H9 (cell line): ENCODE measurements at regions not wholly inside any gene's neighbourhood (a gene's known extent, or its start where the extent isn't known, plus 50 kb on each side); places are given as distances from the start of the nearest gene placed in this dataset.
A peak's percentile ranks its signal among the peaks of the same experiment; 100 is the strongest.

Experiments used
- DNase-seq: peaks from one replicate; pipeline ENCODE4 v3.0.0-alpha.2; 2017
- H2AFZ ChIP-seq: one replicate; pipeline ENCODE4 v1.6.1; 2013; ENCODE audit warnings: mild to moderate bottlenecking, low read length, control low read depth, moderate library complexity
- H2AK5ac ChIP-seq: 2 replicates; pipeline ENCODE4 v1.6.1; 2013; ENCODE audit warnings: low read length, control low read depth, mixed read lengths; ENCODE audit not compliant: insufficient read length
- H2BK120ac ChIP-seq: one replicate; pipeline ENCODE4 v1.6.1; 2013; ENCODE audit warnings: low read depth, mild to moderate bottlenecking, low read length, control low read depth, inconsistent platforms; ENCODE audit not compliant: poor library complexity, severe bottlenecking
- H2BK12ac ChIP-seq: 2 replicates; pipeline ENCODE4 v1.6.1; 2013; ENCODE audit warnings: low read length, control low read depth, mixed read lengths, low read depth; ENCODE audit not compliant: insufficient read length
- H2BK15ac ChIP-seq: 2 replicates; pipeline ENCODE4 v1.6.1; 2013; ENCODE audit warnings: low read depth, low read length, control low read depth
- H2BK20ac ChIP-seq: one replicate; pipeline ENCODE4 v1.6.1; 2013; ENCODE audit warnings: low read depth, mild to moderate bottlenecking, low read length, control low read depth, inconsistent platforms; ENCODE audit not compliant: poor library complexity, severe bottlenecking
- H2BK5ac ChIP-seq: 2 replicates; pipeline ENCODE4 v1.6.1; 2013; ENCODE audit warnings: low read length, control low read depth, mixed read lengths; ENCODE audit not compliant: insufficient read length
- H3K14ac ChIP-seq: 2 replicates; pipeline ENCODE4 v1.6.1; 2013; ENCODE audit warnings: low read length, control low read depth; ENCODE audit not compliant: insufficient read depth
- H3K18ac ChIP-seq: 2 replicates; pipeline ENCODE4 v1.6.1; 2013; ENCODE audit warnings: low read depth, mild to moderate bottlenecking, mixed read lengths, low read length, control low read depth; ENCODE audit not compliant: insufficient read length
- H3K23ac ChIP-seq: 2 replicates; pipeline ENCODE4 v1.6.1; 2013; ENCODE audit warnings: low read length, control low read depth, mixed read lengths, low read depth; ENCODE audit not compliant: insufficient read length
- H3K23me2 ChIP-seq: 2 replicates; pipeline ENCODE4 v1.6.1; 2013; ENCODE audit warnings: low read depth, mild to moderate bottlenecking, mixed read lengths, low read length, control low read depth; ENCODE audit not compliant: insufficient read length, poor library complexity, severe bottlenecking
- H3K27ac ChIP-seq: 2 replicates; pipeline ENCODE4 v1.5.1; 2013; ENCODE audit warnings: low read length, control low read depth, mixed read lengths, low read depth; ENCODE audit not compliant: insufficient read length
- H3K27me3 ChIP-seq: 2 replicates; pipeline ENCODE4 v1.6.1; 2013; ENCODE audit warnings: low read length, control low read depth, inconsistent platforms; ENCODE audit not compliant: insufficient read depth
- H3K4ac ChIP-seq: 2 replicates; pipeline ENCODE4 v1.6.1; 2013; ENCODE audit warnings: low read depth, mild to moderate bottlenecking, control low read depth, inconsistent platforms, low read length, moderate library complexity
- H3K4me1 ChIP-seq: 2 replicates; pipeline ENCODE4 v1.6.1; 2013; ENCODE audit warnings: low read length, control low read depth, inconsistent platforms; ENCODE audit not compliant: insufficient read depth
- H3K4me2 ChIP-seq: 2 replicates; pipeline ENCODE4 v1.6.1; 2013; ENCODE audit warnings: low read length, control low read depth, mixed read lengths; ENCODE audit not compliant: insufficient read length, insufficient read depth
- H3K56ac ChIP-seq: 2 replicates; pipeline ENCODE4 v1.6.1; 2013; ENCODE audit warnings: low read depth, mild to moderate bottlenecking, mixed read lengths, low read length, control low read depth; ENCODE audit not compliant: insufficient read length
- H3K79me1 ChIP-seq: 2 replicates; pipeline ENCODE4 v1.6.1; 2013; ENCODE audit warnings: low read depth, mild to moderate bottlenecking, moderate library complexity, low read length, control low read depth, inconsistent platforms; ENCODE audit not compliant: insufficient read depth, poor library complexity, severe bottlenecking
- H3K79me2 ChIP-seq: 2 replicates; pipeline ENCODE4 v1.6.1; 2013; ENCODE audit warnings: low read length, control low read depth, inconsistent platforms; ENCODE audit not compliant: insufficient read depth
- H3K9ac ChIP-seq: 2 replicates; pipeline ENCODE4 v1.6.1; 2013; ENCODE audit warnings: low read length, control low read depth, mixed read lengths; ENCODE audit not compliant: insufficient read length; ENCODE audit errors: extremely low read depth
- H3K9me3 ChIP-seq: one replicate; pipeline ENCODE4 v1.6.1; 2013; ENCODE audit warnings: low read depth, low read length, inconsistent platforms; ENCODE audit not compliant: control insufficient read depth
- H3T11ph ChIP-seq: one replicate; pipeline ENCODE4 v1.6.1; 2013; ENCODE audit warnings: mild to moderate bottlenecking, low read length, control low read depth, inconsistent platforms
- H4K20me1 ChIP-seq: one replicate; pipeline ENCODE4 v1.6.1; 2013; ENCODE audit not compliant: control insufficient read depth, insufficient read length, insufficient read depth
- H4K5ac ChIP-seq: 2 replicates; pipeline ENCODE4 v1.6.1; 2013; ENCODE audit warnings: low read depth, mild to moderate bottlenecking, mixed read lengths, low read length, control low read depth; ENCODE audit not compliant: insufficient read length
- H4K8ac ChIP-seq: replicated peaks from 2 replicates; pipeline ENCODE4 v1.6.1; 2013; ENCODE audit warnings: low read length, control low read depth, mixed read lengths, low read depth; ENCODE audit not compliant: insufficient read length
- H4K91ac ChIP-seq: 2 replicates; pipeline ENCODE4 v1.6.1; 2013; ENCODE audit warnings: low read depth, mild to moderate bottlenecking, moderate library complexity, mixed read lengths, low read length, control low read depth; ENCODE audit not compliant: insufficient read length
- H3K27ac Mint-ChIP-seq, 3 experiments: 2 replicates in 2 of 3; 3 replicates in 1 of 3; pipeline ENCODE4 v1.8.0; 2020 to 2021; ENCODE audit warnings: mixed read lengths in 3 of 3, mild to moderate bottlenecking in 1 of 3, moderate library complexity in 1 of 3
- H3K27me3 Mint-ChIP-seq: 2 replicates; pipeline ENCODE4 v1.8.0; 2021; ENCODE audit warnings: low read depth, mild to moderate bottlenecking, moderate library complexity, mixed read lengths
- H3K36me3 Mint-ChIP-seq, 3 experiments: 2 replicates in 2 of 3; 3 replicates in 1 of 3; pipeline ENCODE4 v1.8.0; 2020 to 2021; ENCODE audit warnings: low read depth in 3 of 3, mixed read lengths in 3 of 3; ENCODE audit not compliant: insufficient read depth in 1 of 3
- H3K4me1 Mint-ChIP-seq, 2 experiments: 2 replicates each; pipeline ENCODE4 v1.8.0; 2020; ENCODE audit warnings: mixed read lengths in 2 of 2
- H3K4me3 Mint-ChIP-seq, 2 experiments: 2 replicates in 1 of 2; 3 replicates in 1 of 2; pipeline ENCODE4 v1.8.0; 2020 to 2021; ENCODE audit warnings: mild to moderate bottlenecking in 2 of 2, mixed read lengths in 2 of 2, moderate library complexity in 1 of 2
- H3K9me3 Mint-ChIP-seq, 2 experiments: 2 replicates in 1 of 2; 3 replicates in 1 of 2; pipeline ENCODE4 v1.8.0; 2020; ENCODE audit warnings: mild to moderate bottlenecking in 2 of 2, mixed read lengths in 2 of 2, moderate library complexity in 1 of 2
- WGBS: extraction: QIAGEN DNeasy Blood & Tissue Kit; methylation state at CpG from one replicate; pipeline ENCODE4 v1.1.7; 2013; ENCODE audit warnings: missing lambda C conversion rate, low lambda C conversion rate, mixed read lengths; ENCODE audit not compliant: insufficient read length; ENCODE audit errors: extremely low coverage; 5-methylcytosine and 5-hydroxymethylcytosine counted together
- TF ChIP-seq, protein P1 (sequence below): fragments of 200-600 bp; sonication (generic); conservative IDR thresholded peaks from 3 replicates; pipeline ENCODE4 v1.8.0; 2021; ENCODE audit warnings: antibody characterized with exemption, mild to moderate bottlenecking

DNA sequence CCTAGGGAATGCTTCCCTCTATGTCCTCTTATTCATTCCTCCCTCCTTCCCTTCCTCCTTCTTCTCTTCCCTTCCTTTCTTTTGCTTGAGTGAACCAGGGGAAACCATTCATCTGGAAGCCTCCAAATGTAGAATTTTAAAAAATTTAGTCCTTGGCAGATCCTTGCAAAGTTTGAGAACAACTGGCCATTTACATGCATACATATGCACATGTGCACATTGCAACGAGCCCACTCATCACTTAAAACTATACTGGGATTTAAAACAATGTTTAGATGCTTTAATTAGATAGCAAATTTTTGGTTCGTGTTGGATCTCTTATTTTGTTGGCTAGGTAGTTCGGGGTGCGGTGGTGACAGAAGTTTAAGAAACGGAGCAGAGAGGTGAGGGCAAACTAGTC, 68.0 kb upstream of the HMGA2 start:
- peaks cover 0 to 2% (median 0%) of the 10 kb centered on the region in 3 experiments; a peak in 2 of 7 replicates for H3K36me3 Mint-ChIP-seq
- Histone ChIP-seq H4K8ac (no peak overlapping the region), H4K5ac (no peak overlapping the region), H3K27me3 (no peaks in the 10 kb centered on the region), H3K14ac (no peak overlapping the region), H3K56ac (no peak overlapping the region), H2AFZ (no peak overlapping the region), H2BK12ac (no peak overlapping the region), H3K79me2 (no peaks in the 10 kb centered on the region), H2BK120ac (no peak overlapping the region), H3K18ac (no peak overlapping the region), H4K20me1 (no peaks in the 10 kb centered on the region), H3T11ph (no peak overlapping the region), H3K9me3 (no peaks in the 10 kb centered on the region), H3K79me1 (no peaks in the 10 kb centered on the region), H3K4me1 (peaks cover 17% of the 10 kb centered on the region), H3K23me2 (no peaks in the 10 kb centered on the region), H3K4me2 (no peak overlapping the region), H2BK15ac (no peak overlapping the region), H3K27ac (no peak overlapping the region), H2AK5ac (no peak overlapping the region), H2BK5ac (no peak overlapping the region), H3K23ac (no peak overlapping the region), H4K91ac (no peak overlapping the region), H3K9ac (no peak overlapping the region), H2BK20ac (no peak overlapping the region), H3K4ac (no peak overlapping the region)
- no CpG with 5 or more reads among the region's 5 CpGs for WGBS
- no peak for DNase-seq
- H3K27ac Mint-ChIP-seq = peak overlapping the region in 1 of 3 experiments; percentile 57; a peak in 1 of 7 replicates
- peaks cover 35 to 39% of the 10 kb centered on the region in 2 experiments for H3K4me1 Mint-ChIP-seq
- H3K9me3 Mint-ChIP-seq = no peaks in the 10 kb centered on the region
- H3K4me3 Mint-ChIP-seq = no peak overlapping the region
- TF ChIP-seq, protein P1, sequence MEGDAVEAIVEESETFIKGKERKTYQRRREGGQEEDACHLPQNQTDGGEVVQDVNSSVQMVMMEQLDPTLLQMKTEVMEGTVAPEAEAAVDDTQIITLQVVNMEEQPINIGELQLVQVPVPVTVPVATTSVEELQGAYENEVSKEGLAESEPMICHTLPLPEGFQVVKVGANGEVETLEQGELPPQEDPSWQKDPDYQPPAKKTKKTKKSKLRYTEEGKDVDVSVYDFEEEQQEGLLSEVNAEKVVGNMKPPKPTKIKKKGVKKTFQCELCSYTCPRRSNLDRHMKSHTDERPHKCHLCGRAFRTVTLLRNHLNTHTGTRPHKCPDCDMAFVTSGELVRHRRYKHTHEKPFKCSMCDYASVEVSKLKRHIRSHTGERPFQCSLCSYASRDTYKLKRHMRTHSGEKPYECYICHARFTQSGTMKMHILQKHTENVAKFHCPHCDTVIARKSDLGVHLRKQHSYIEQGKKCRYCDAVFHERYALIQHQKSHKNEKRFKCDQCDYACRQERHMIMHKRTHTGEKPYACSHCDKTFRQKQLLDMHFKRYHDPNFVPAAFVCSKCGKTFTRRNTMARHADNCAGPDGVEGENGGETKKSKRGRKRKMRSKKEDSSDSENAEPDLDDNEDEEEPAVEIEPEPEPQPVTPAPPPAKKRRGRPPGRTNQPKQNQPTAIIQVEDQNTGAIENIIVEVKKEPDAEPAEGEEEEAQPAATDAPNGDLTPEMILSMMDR = no peak
- peaks cover 2% of the 10 kb centered on the region for H3K27me3 Mint-ChIP-seq
